Colonic mucosa (tissue), 4 donors: ENCODE measurements at regions not wholly inside any gene's neighbourhood (a gene's known extent, or its start where the extent isn't known, plus 50 kb on each side); places are given as distances from the start of the nearest gene placed in this dataset.

ENCODE experiments used
- DNase-seq: peaks from one replicate; pipeline ENCODE4 v3.0.0-alpha.2; 2020
- H3K27ac ChIP-seq: fragments of 200-600 bp; one replicate; pipeline ENCODE4 v1.8.0; 2021
- H3K27me3 ChIP-seq: fragments of 200-600 bp; one replicate; pipeline ENCODE4 v1.8.0; 2021
- H3K36me3 ChIP-seq: fragments of 200-600 bp; one replicate; pipeline ENCODE4 v1.8.0; 2021
- H3K4me1 ChIP-seq: fragments of 200-600 bp; one replicate; pipeline ENCODE4 v1.8.0; 2021; ENCODE audit warnings: mild to moderate bottlenecking
- H3K4me3 ChIP-seq: fragments of 200-600 bp; one replicate; pipeline ENCODE4 v1.8.0; 2021
- H3K9ac ChIP-seq, 2 donors: one replicate each; pipeline ENCODE4 v1.7.0; 2013; ENCODE audit warnings: control low read depth in 2 of 2, low read depth in 2 of 2, low read length in 2 of 2
- H3K9me3 ChIP-seq: fragments of 200-600 bp; one replicate; pipeline ENCODE4 v1.8.0; 2021
- CTCF ChIP-seq: fragments of 200-600 bp; IDR thresholded peaks from one replicate; pipeline ENCODE4 v1.8.0; 2022; ENCODE audit warnings: antibody characterized with exemption, mild to moderate bottlenecking
- intact Hi-C: fragments of 100-400 bp; cut with DNase I; formaldehyde crosslinking; loops from one replicate; pipeline ENCODE4 v1.14.1; 2022
- donor health status: healthy.
- donor health status: DM: no; HTN: no; CAD: no.
- donor health status: DM: no; HTN: no; CAD: no.

DNA sequence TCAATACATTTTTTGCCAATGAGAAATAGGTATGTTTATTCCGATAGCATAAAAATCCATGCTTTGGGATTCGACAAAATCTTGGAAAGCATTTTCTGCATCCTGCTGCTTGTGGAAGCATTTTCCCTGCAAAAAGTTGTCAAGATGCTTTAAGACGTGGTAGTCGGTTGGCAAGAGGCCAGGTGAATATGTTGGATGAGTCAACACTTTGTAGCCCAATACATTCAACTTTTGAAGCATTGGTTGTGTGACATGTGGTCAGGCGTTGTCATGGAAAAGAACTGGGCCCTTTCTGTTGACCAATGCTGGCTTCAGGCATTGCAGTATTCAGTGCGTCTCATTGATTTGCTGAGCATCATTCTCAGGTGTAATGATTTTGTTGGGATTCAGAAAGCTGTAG lies 764.5 kb downstream of the TRIB2 start:
- DNase-seq = no peak
- intact Hi-C loops = no loop called here
- Histone ChIP-seq H3K9me3 (no peaks in the 10 kb centered on the region), H3K36me3 (no peaks in the 10 kb centered on the region), H3K27ac (no peak overlapping the region), H3K27me3 (no peaks in the 10 kb centered on the region), H3K4me1 (no peaks in the 10 kb centered on the region), H3K4me3 (no peak overlapping the region), H3K9ac (no peak overlapping the region)
- TF ChIP-seq CTCF = no peak

DNA sequence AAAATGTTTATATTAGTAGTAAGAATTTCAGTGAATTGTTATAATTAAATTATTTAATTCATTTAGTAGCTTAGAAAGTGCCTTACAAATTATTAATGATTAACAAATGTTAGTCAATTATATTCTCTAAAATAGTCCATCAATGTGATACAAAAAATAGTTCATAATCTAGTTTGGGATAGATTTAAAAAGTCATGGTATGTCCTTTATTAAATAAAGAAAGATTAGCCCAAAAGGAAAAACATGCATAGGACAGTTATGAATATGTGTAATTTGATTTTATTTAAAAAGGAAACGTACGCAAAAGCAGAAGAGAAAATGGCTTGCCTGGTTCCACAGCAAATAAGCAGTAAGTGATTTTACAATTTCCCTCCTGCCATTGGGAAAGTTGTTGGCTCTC lies 768.5 kb downstream of the TRIB2 start:
- H3K36me3 ChIP-seq = no peaks in the 10 kb centered on the region
- no peaks in the 10 kb centered on the region for H3K4me1 ChIP-seq
- DNase-seq = no peak
- H3K9me3 ChIP-seq = no peaks in the 10 kb centered on the region
- H3K4me3 ChIP-seq = no peak overlapping the region
- H3K27ac ChIP-seq = no peak overlapping the region
- intact Hi-C loops = no loop called here
- no peaks in the 10 kb centered on the region for H3K27me3 ChIP-seq
- H3K9ac ChIP-seq = no peak overlapping the region
- TF ChIP-seq CTCF = no peak

DNA sequence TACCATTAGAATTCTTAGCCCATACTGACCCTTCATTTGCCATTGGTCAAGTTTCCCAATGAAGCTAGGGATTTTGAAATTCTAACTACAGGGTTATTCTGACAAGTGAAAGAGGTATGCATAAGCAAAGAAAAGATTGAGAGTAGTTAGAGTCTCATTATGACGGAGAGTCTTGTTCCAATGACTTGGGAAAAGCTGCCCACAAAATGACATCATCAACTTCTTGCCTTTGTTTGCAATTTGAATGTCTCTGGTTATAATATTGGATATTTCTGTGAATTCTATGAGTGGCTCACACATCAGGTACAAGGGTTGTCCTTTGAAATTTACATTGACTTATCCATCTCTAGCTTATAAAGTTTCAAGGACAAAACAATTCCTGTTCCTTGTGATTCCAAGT lies 772.2 kb downstream of the TRIB2 start:
- intact Hi-C loops = no loop called here
- no peak for DNase-seq

GRCh38 chr2:13492262-13492661 lies 775.5 kb downstream of the TRIB2 start:
- intact Hi-C loops = no loop called here
- no peak overlapping the region for H3K9ac ChIP-seq

More for the DNA sequence above, 772.2 kb downstream of the TRIB2 start:
- Histone ChIP-seq H3K9ac (no peak overlapping the region), H3K4me1 (no peaks in the 10 kb centered on the region), H3K36me3 (no peaks in the 10 kb centered on the region), H3K4me3 (no peak overlapping the region), H3K27me3 (no peaks in the 10 kb centered on the region), H3K9me3 (no peaks in the 10 kb centered on the region), H3K27ac (no peak overlapping the region)
- TF ChIP-seq CTCF = no peak

GRCh38 chr2:13495051-13495450 lies 778.3 kb downstream of the TRIB2 start:
- Histone ChIP-seq H3K4me1 (no peaks in the 10 kb centered on the region), H3K27ac (no peak overlapping the region), H3K9me3 (no peaks in the 10 kb centered on the region), H3K4me3 (no peak overlapping the region), H3K9ac (no peak overlapping the region), H3K36me3 (no peaks in the 10 kb centered on the region), H3K27me3 (no peaks in the 10 kb centered on the region)
- DNase-seq = no peak
- intact Hi-C loops = no loop called here
- TF ChIP-seq CTCF = no peak

More at GRCh38 chr2:13492262-13492661, 775.5 kb downstream of the TRIB2 start:
- no peak for TF ChIP-seq CTCF
- Histone ChIP-seq H3K36me3 (no peaks in the 10 kb centered on the region), H3K4me3 (no peak overlapping the region), H3K27ac (no peak overlapping the region), H3K4me1 (no peaks in the 10 kb centered on the region), H3K9me3 (no peaks in the 10 kb centered on the region), H3K27me3 (no peaks in the 10 kb centered on the region)
- DNase-seq = no peak

GRCh38 chr2:13504808-13505207 lies 788.1 kb downstream of the TRIB2 start:
- H3K36me3 ChIP-seq = no peaks in the 10 kb centered on the region
- H3K27me3 ChIP-seq = no peaks in the 10 kb centered on the region
- intact Hi-C loops = no loop called here
- no peaks in the 10 kb centered on the region for H3K4me1 ChIP-seq
- no peak overlapping the region for H3K27ac ChIP-seq
- no peaks in the 10 kb centered on the region for H3K9me3 ChIP-seq
- TF ChIP-seq CTCF = no peak
- H3K4me3 ChIP-seq = no peak overlapping the region
- H3K9ac ChIP-seq = no peak overlapping the region
- no peak for DNase-seq
